PC-3 (cell line): ENCODE measurements at regions not wholly inside any gene's neighbourhood (a gene's known extent, or its start where the extent isn't known, plus 50 kb on each side); places are given as distances from the start of the nearest gene placed in this dataset.
A peak's percentile ranks its signal among the peaks of the same experiment; 100 is the strongest.

Experiments used
- ATAC-seq: fragments of 200-7000 bp; cut with Tn5 transposase; 2 replicates; pipeline ENCODE4 v1.9.1; 2020; ENCODE audit warnings: mild to moderate bottlenecking, moderate library complexity
- BruUV-seq: library from RNA; stranded (reverse); fragments of 400-500 nt; replicated peaks from 2 replicates; lab custom pipeline; 2021; lab: Mats Ljungman, UMichigan
- CTCF ChIA-PET: fragments of 300-600 bp; sonication (Branson Sonifier 250); formaldehyde crosslinking; loops from one replicate; lab custom pipeline; 2022; ENCODE audit warnings: antibody characterized with exemption; lab: Charles Lee
- POLR2A ChIA-PET: fragments of 300-600 bp; sonication (Branson Sonifier 250); formaldehyde crosslinking; loops from one replicate; lab custom pipeline; 2022; ENCODE audit warnings: antibody characterized with exemption; ENCODE audit not compliant: unreplicated experiment; lab: Charles Lee
- DNase-seq: peaks from one replicate; pipeline ENCODE4 v3.0.0-alpha.2; 2015
- H2AFZ ChIP-seq: fragments of 300-600 bp; sonication (generic); 2 replicates; pipeline ENCODE4 v1.6.0; 2016; ENCODE audit warnings: antibody characterized with exemption, low read length
- H3F3A ChIP-seq: fragments of 300-600 bp; sonication (generic); one replicate; pipeline ENCODE4 v1.6.0; 2017; ENCODE audit warnings: antibody characterized with exemption, low read length, control low read depth, mild to moderate bottlenecking; ENCODE audit not compliant: unreplicated experiment
- H3K27ac ChIP-seq: fragments of 300-600 bp; sonication (generic); 2 replicates; pipeline ENCODE4 v1.5.1; 2016; ENCODE audit warnings: mild to moderate bottlenecking, low read length
- H3K27me3 ChIP-seq: fragments of 300-600 bp; sonication (generic); 2 replicates; pipeline ENCODE4 v1.6.1; 2016; ENCODE audit warnings: low read length, mixed read lengths
- H3K36me3 ChIP-seq: fragments of 300-600 bp; sonication (generic); 2 replicates; pipeline ENCODE4 v1.6.1; 2016; ENCODE audit warnings: low read depth, mixed run types, low read length, mixed read lengths
- H3K4me1 ChIP-seq: fragments of 300-600 bp; sonication (generic); 2 replicates; pipeline ENCODE4 v1.5.1; 2016; ENCODE audit warnings: low read length; ENCODE audit not compliant: insufficient read depth
- H3K4me2 ChIP-seq: fragments of 300-600 bp; sonication (generic); 2 replicates; pipeline ENCODE4 v1.6.0; 2016; ENCODE audit warnings: low read length
- H3K4me3 ChIP-seq: fragments of 300-600 bp; sonication (generic); 2 replicates; pipeline ENCODE4 v1.5.1; 2016; ENCODE audit warnings: mild to moderate bottlenecking, low read length, mixed read lengths
- H3K79me2 ChIP-seq: fragments of 300-600 bp; sonication (generic); 2 replicates; pipeline ENCODE4 v1.6.1; 2017; ENCODE audit warnings: low read length, mixed read lengths
- H3K9ac ChIP-seq: fragments of 300-600 bp; sonication (generic); 2 replicates; pipeline ENCODE4 v1.6.0; 2016; ENCODE audit warnings: mild to moderate bottlenecking, low read length
- H3K9me2 ChIP-seq: fragments of 300-600 bp; sonication (generic); replicated peaks from 2 replicates; pipeline ENCODE4 v1.6.1; 2016; ENCODE audit warnings: mixed run types, low read length, mixed read lengths
- H3K9me3 ChIP-seq: fragments of 300-600 bp; sonication (generic); 2 replicates; pipeline ENCODE4 v1.6.1; 2016; ENCODE audit warnings: low read length, mixed read lengths
- H4K20me1 ChIP-seq: fragments of 300-600 bp; sonication (generic); 2 replicates; pipeline ENCODE4 v1.6.1; 2016; ENCODE audit warnings: low read length, mixed read lengths
- CTCF ChIP-seq: fragments of 300-600 bp; sonication (generic); conservative IDR thresholded peaks from 2 replicates; pipeline ENCODE4 v1.5.1; 2017; ENCODE audit warnings: antibody characterized with exemption, low read depth, mild to moderate bottlenecking, low read length
- EZH2 ChIP-seq: fragments of 300-600 bp; sonication (generic); IDR thresholded peaks from one replicate; pipeline ENCODE4 v1.6.1; 2017; ENCODE audit warnings: antibody characterized with exemption, mild to moderate bottlenecking, low read length; ENCODE audit not compliant: unreplicated experiment
- EZH2phosphoT487 ChIP-seq: fragments of 300-600 bp; sonication (generic); IDR thresholded peaks from 2 replicates; pipeline ENCODE4 v1.6.1; 2018; ENCODE audit warnings: mild to moderate bottlenecking, antibody characterized with exemption, low read length, borderline replicate concordance
- intact Hi-C: fragments of 100-400 bp; cut with micrococcal nuclease; formaldehyde crosslinking; loops from 2 replicates; pipeline ENCODE4 v1.9.0; 2023

- Histone ChIP-seq H3K27me3 (peaks cover 58% of the 10 kb centered on the region), H2AFZ (no peak overlapping the region), H3K4me3 (no peak overlapping the region), H3K9ac (no peak overlapping the region), H4K20me1 (no peaks in the 10 kb centered on the region), H3F3A (peaks cover 4% of the 10 kb centered on the region), H3K79me2 (no peaks in the 10 kb centered on the region), H3K9me3 (no peaks in the 10 kb centered on the region), H3K36me3 (no peaks in the 10 kb centered on the region), H3K9me2 (no peaks in the 10 kb centered on the region), H3K27ac (no peak overlapping the region), H3K4me2 (no peak overlapping the region), H3K4me1 (peaks cover 33% of the 10 kb centered on the region)
- CTCF ChIA-PET, result no interaction called here
- ATAC-seq, result no peak
- POLR2A ChIA-PET, result no interaction called here
- TF ChIP-seq EZH2, result no peak
- no peak for TF ChIP-seq EZH2phosphoT487
- no peak for TF ChIP-seq CTCF
- DNase-seq, result no peak
- BruUV-seq, result no TSS peak
- intact Hi-C loops, result no loop called here
Measured at GRCh38 chr11:131044851-131045250, 128.6 kb upstream of the SNX19 start.

GRCh38 chr11:131052367-131052766, 136.1 kb upstream of the SNX19 start:
- Histone ChIP-seq H3F3A (no peaks in the 10 kb centered on the region), H3K9ac (no peak overlapping the region), H3K27me3 (peaks cover 95% of the 10 kb centered on the region), H3K9me2 (no peaks in the 10 kb centered on the region), H3K4me1 (no peaks in the 10 kb centered on the region), H3K36me3 (no peaks in the 10 kb centered on the region), H2AFZ (no peak overlapping the region), H3K4me3 (no peak overlapping the region), H4K20me1 (no peaks in the 10 kb centered on the region), H3K27ac (no peak overlapping the region), H3K79me2 (no peaks in the 10 kb centered on the region), H3K9me3 (no peaks in the 10 kb centered on the region), H3K4me2 (no peak overlapping the region)
- intact Hi-C loops, result no loop called here
- CTCF ChIA-PET, result no interaction called here
- DNase-seq (no peak), ATAC-seq (no peak)
- no TSS peak for BruUV-seq
- TF ChIP-seq EZH2 (peak; percentile 5), EZH2phosphoT487 (no peak)
- POLR2A ChIA-PET, result no interaction called here

DNA sequence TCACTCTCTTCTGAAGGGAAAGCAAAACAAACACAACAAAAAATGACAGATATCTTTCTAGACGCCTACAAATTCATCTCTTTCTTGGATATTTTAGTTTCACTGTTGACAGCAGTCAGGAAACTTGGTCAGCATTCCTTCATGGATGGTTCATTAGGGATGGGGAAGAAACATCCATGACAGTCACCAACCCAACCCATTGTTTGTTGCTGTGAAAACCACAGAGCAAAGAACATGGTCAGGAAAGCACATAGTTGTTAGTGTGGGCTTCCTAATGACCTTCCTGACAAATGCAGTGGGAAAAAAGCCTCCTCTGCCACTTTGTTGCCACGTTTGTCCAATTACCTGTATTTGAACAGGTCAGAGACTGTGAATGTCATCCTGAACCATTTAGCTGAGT, 139.8 kb upstream of the SNX19 start:
- H3K4me1 ChIP-seq, result no peaks in the 10 kb centered on the region

More for the DNA sequence above, 139.8 kb upstream of the SNX19 start:
- no peaks in the 10 kb centered on the region for H3K9me2 ChIP-seq
- no TSS peak for BruUV-seq
- H3K79me2 ChIP-seq, result no peaks in the 10 kb centered on the region
- CTCF ChIA-PET, result no interaction called here
- DNase-seq, result no peak
- POLR2A ChIA-PET, result no interaction called here
- H3K27me3 ChIP-seq, result peaks cover 95% of the 10 kb centered on the region
- H3K4me2 ChIP-seq, result no peak overlapping the region
- H3K27ac ChIP-seq, result no peak overlapping the region
- H2AFZ ChIP-seq, result no peak overlapping the region
- no peak for ATAC-seq
- intact Hi-C loops, result no loop called here
- no peaks in the 10 kb centered on the region for H3F3A ChIP-seq
- no peaks in the 10 kb centered on the region for H3K36me3 ChIP-seq
- no peak overlapping the region for H3K4me3 ChIP-seq
- no peaks in the 10 kb centered on the region for H4K20me1 ChIP-seq
- H3K9ac ChIP-seq, result no peak overlapping the region
- TF ChIP-seq EZH2 (no peak), CTCF (no peak), EZH2phosphoT487 (no peak)
- no peaks in the 10 kb centered on the region for H3K9me3 ChIP-seq
